ENCODE measurements at regions not wholly inside any gene's neighbourhood (a gene's known extent, or its start where the extent isn't known, plus 50 kb on each side); places are given as distances from the start of the nearest gene placed in this dataset.

DNA sequence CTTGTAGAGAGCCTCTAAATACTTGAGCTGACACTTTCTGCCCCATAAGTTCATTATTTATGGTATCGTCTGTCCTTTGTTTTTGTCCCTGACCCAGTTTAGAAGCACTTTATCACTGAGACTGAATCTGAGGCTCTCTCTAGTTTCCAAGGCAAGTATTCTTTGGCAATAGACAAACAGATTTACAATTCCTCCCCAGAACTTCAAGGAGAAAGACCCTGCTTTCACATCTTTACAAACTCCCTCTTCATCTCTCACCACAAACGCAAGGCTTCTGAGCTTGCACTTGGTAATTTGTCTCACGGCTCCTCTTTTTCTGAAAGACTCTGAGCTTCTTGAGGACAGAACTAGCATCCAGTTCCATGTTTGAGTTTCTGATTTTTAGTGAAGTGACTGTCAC is 49.8 kb upstream of the PARP11 start:
- H3K27me3 ChIP-seq (ENCODE audit: control insufficient read depth in 3 of 3, insufficient read depth in 3 of 3, low read length in 3 of 3): peaks cover 33 to 46% (median 35%) of the 10 kb centered on the region in 3 donors
- H3K9ac ChIP-seq (ENCODE audit: low read depth in 1 of 3, low read length in 3 of 3): no peak overlapping the region
- no peak overlapping the region for H3K27ac ChIP-seq (ENCODE audit: low read depth, low read length)
- H3K9me3 ChIP-seq (ENCODE audit: control insufficient read depth in 3 of 3, low read length in 3 of 3): no peaks in the 10 kb centered on the region
- no peaks in the 10 kb centered on the region for H3K4me1 ChIP-seq (ENCODE audit: control insufficient read depth in 3 of 3, insufficient read depth in 3 of 3, low read length in 3 of 3)
- no peaks in the 10 kb centered on the region for H3K36me3 ChIP-seq (ENCODE audit: control insufficient read depth in 3 of 3, insufficient read depth in 3 of 3, low read length in 3 of 3)
- H3K4me3 ChIP-seq (ENCODE audit: low read length in 3 of 3): no peak overlapping the region

Measured in skeletal muscle tissue (tissue), 3 donors.